Trophoblast cell (in vitro differentiated cells and primary cell): ENCODE measurements at regions not wholly inside any gene's neighbourhood (a gene's known extent, or its start where the extent isn't known, plus 50 kb on each side); places are given as distances from the start of the nearest gene placed in this dataset.

Experiments
- DNase-seq, 2 donors: peaks; one replicate each; pipeline ENCODE4 v3.0.0-alpha.2; 2016
- H2AFZ ChIP-seq: 2 replicates; pipeline ENCODE4 v1.6.1; 2013; ENCODE audit warnings: low read length, moderate library complexity, mild to moderate bottlenecking; ENCODE audit not compliant: insufficient read depth, poor library complexity
- H2AK5ac ChIP-seq: 2 replicates; pipeline ENCODE4 v1.6.1; 2013; ENCODE audit warnings: mild to moderate bottlenecking, low read length
- H2BK120ac ChIP-seq: 2 replicates; pipeline ENCODE4 v1.6.1; 2013; ENCODE audit warnings: low read length, mild to moderate bottlenecking, moderate library complexity; ENCODE audit not compliant: insufficient read depth, poor library complexity
- H2BK12ac ChIP-seq: 2 replicates; pipeline ENCODE4 v1.6.1; 2013; ENCODE audit warnings: mild to moderate bottlenecking, low read length, moderate library complexity
- H2BK5ac ChIP-seq: 2 replicates; pipeline ENCODE4 v1.6.1; 2013; ENCODE audit warnings: low read length, low read depth, moderate library complexity, mild to moderate bottlenecking; ENCODE audit not compliant: poor library complexity
- H3K14ac ChIP-seq: 2 replicates; pipeline ENCODE4 v1.6.1; 2013; ENCODE audit warnings: mild to moderate bottlenecking, low read length
- H3K18ac ChIP-seq: 2 replicates; pipeline ENCODE4 v1.6.1; 2013; ENCODE audit warnings: mild to moderate bottlenecking, low read length
- H3K23ac ChIP-seq: 2 replicates; pipeline ENCODE4 v1.6.1; 2013; ENCODE audit warnings: low read length
- H3K27ac ChIP-seq: 2 replicates; pipeline ENCODE4 v1.5.1; 2013; ENCODE audit warnings: low read depth, mild to moderate bottlenecking, inconsistent platforms, low read length, moderate library complexity
- H3K27me3 ChIP-seq: 2 replicates; pipeline ENCODE4 v1.6.1; 2013; ENCODE audit warnings: inconsistent platforms, mild to moderate bottlenecking, low read length, moderate library complexity; ENCODE audit not compliant: insufficient read depth
- H3K36me3 ChIP-seq, 2 experiments: 1 replicate in 1 of 2; 2 replicates in 1 of 2; pipeline ENCODE4 v1.6.1; 2013; ENCODE audit warnings: low read length in 2 of 2, mild to moderate bottlenecking in 2 of 2, moderate library complexity in 1 of 2; ENCODE audit not compliant: insufficient read depth in 2 of 2, control insufficient read depth in 1 of 2
- H3K4ac ChIP-seq: 2 replicates; pipeline ENCODE4 v1.6.1; 2013; ENCODE audit warnings: low read depth, mild to moderate bottlenecking, low read length, moderate library complexity
- H3K4me1 ChIP-seq, 2 experiments: 1 replicate in 1 of 2; 2 replicates in 1 of 2; pipeline ENCODE4 v1.6.1; 2013; ENCODE audit warnings: low read length in 2 of 2, mild to moderate bottlenecking in 2 of 2, moderate library complexity in 1 of 2; ENCODE audit not compliant: insufficient read depth in 2 of 2, control insufficient read depth in 1 of 2
- H3K4me2 ChIP-seq: 2 replicates; pipeline ENCODE4 v1.6.1; 2013; ENCODE audit warnings: inconsistent platforms, mild to moderate bottlenecking, low read length, moderate library complexity
- H3K4me3 ChIP-seq: 2 replicates; pipeline ENCODE4 v1.5.1; 2013; ENCODE audit warnings: mild to moderate bottlenecking, low read depth, low read length, inconsistent platforms
- H3K79me1 ChIP-seq: one replicate; pipeline ENCODE4 v1.6.1; 2013; ENCODE audit warnings: low read length
- H3K79me2 ChIP-seq: 2 replicates; pipeline ENCODE4 v1.6.1; 2013; ENCODE audit warnings: low read length, mild to moderate bottlenecking; ENCODE audit not compliant: control insufficient read depth, insufficient read depth, poor library complexity
- H3K9ac ChIP-seq: 2 replicates; pipeline ENCODE4 v1.6.1; 2013; ENCODE audit warnings: mild to moderate bottlenecking, low read length
- H3K9me3 ChIP-seq: 2 replicates; pipeline ENCODE4 v1.6.1; 2013; ENCODE audit warnings: low read depth, mild to moderate bottlenecking, control low read depth, inconsistent platforms, low read length; ENCODE audit not compliant: insufficient read depth
- H4K12ac ChIP-seq: 2 replicates; pipeline ENCODE4 v1.6.1; 2013; ENCODE audit warnings: low read depth, mild to moderate bottlenecking, low read length, moderate library complexity
- H4K8ac ChIP-seq: 2 replicates; pipeline ENCODE4 v1.6.1; 2013; ENCODE audit warnings: low read depth, mild to moderate bottlenecking, low read length, moderate library complexity
- H4K91ac ChIP-seq: one replicate; pipeline ENCODE4 v1.6.1; 2013; ENCODE audit warnings: low read depth, mild to moderate bottlenecking, low read length, moderate library complexity
- WGBS: extraction: QIAGEN DNeasy Blood & Tissue Kit; methylation state at CpG from one replicate; pipeline ENCODE4 v1.1.7; 2013; ENCODE audit warnings: missing lambda C conversion rate; ENCODE audit not compliant: insufficient read length, insufficient coverage; ENCODE audit errors: extremely low coverage; 5-methylcytosine and 5-hydroxymethylcytosine counted together

- Histone ChIP-seq H3K4me3 (no peak overlapping the region), H3K4ac (no peak overlapping the region), H3K36me3 (no peaks in the 10 kb centered on the region), H3K23ac (no peak overlapping the region), H2AFZ (no peak overlapping the region), H3K27me3 (no peaks in the 10 kb centered on the region), H3K79me1 (no peaks in the 10 kb centered on the region), H4K8ac (no peak overlapping the region), H3K14ac (no peak overlapping the region), H3K4me2 (no peak overlapping the region), H4K91ac (no peak overlapping the region), H3K9me3 (peaks cover 4% of the 10 kb centered on the region), H2BK5ac (no peak overlapping the region), H2BK12ac (no peak overlapping the region), H2BK120ac (no peak overlapping the region), H3K18ac (no peak overlapping the region), H3K9ac (no peak overlapping the region), H3K27ac (no peak overlapping the region), H4K12ac (no peak overlapping the region), H2AK5ac (no peak overlapping the region), H3K4me1 (peaks cover 0 to 2% of the 10 kb centered on the region in 2 experiments), H3K79me2 (no peaks in the 10 kb centered on the region)
- no peak for DNase-seq
- WGBS: no CpG with 5 or more reads among the region's 7 CpGs
Measured at GRCh38 chr10:3514691-3515090, 270.3 kb downstream of the KLF6 start.

DNA sequence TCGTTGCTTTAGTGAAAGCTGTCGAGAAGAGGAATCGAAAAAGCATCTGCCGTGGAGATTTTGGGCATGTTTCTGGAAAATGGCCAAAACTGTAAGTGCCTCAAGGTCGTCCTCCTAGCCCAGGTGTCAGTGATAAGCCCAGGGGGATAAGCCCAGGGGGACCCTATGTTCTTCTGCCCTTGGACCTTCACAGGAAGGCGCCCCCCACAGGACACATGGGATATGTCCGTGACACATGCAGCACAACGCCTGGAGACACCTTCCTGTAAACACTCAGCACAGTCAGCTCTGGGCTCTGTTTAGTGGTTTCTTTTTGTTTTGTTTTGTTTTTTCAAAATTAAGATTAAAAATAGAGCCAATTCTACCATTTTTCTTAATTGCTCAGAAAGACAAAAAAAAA, 272.7 kb downstream of the KLF6 start:
- no peak overlapping the region for H2AK5ac ChIP-seq
- H2AFZ ChIP-seq: no peak overlapping the region
- no peaks in the 10 kb centered on the region for H3K79me1 ChIP-seq
- DNase-seq: no peak
- H3K4me2 ChIP-seq: no peak overlapping the region
- no peak overlapping the region for H2BK120ac ChIP-seq
- H3K79me2 ChIP-seq: no peaks in the 10 kb centered on the region
- H3K27me3 ChIP-seq: no peaks in the 10 kb centered on the region
- no CpG with 5 or more reads among the region's 8 CpGs for WGBS
- peaks cover 0 to 2% of the 10 kb centered on the region in 2 experiments for H3K4me1 ChIP-seq
- H3K23ac ChIP-seq: no peak overlapping the region
- no peak overlapping the region for H3K4me3 ChIP-seq
- no peaks in the 10 kb centered on the region for H3K36me3 ChIP-seq
- no peak overlapping the region for H3K27ac ChIP-seq
- H2BK5ac ChIP-seq: no peak overlapping the region
- H4K12ac ChIP-seq: no peak overlapping the region
- H4K8ac ChIP-seq: no peak overlapping the region
- no peak overlapping the region for H3K4ac ChIP-seq
- peaks cover 3% of the 10 kb centered on the region for H3K9me3 ChIP-seq
- no peak overlapping the region for H2BK12ac ChIP-seq
- H3K9ac ChIP-seq: no peak overlapping the region
- no peak overlapping the region for H3K14ac ChIP-seq
- no peak overlapping the region for H3K18ac ChIP-seq
- H4K91ac ChIP-seq: no peak overlapping the region

DNA sequence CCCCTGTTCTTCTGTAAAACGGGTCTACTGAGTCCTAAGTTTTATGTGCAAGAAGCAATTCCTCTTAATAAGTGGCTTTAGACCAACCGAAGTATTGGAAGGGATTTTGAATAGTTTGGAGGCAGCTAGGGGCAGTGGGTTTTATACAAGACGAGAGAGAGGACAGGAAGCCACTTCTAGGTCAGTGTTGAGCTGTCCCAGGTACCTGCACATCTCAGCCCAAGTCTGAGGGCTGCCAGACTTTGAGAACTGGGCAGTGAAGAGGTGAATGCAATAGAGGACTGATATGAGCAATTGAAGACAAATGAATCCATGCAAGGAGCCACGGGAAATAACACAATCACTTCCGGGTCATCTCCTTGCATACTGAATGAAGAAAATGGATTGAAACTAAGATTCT, 273.5 kb downstream of the KLF6 start:
- Histone ChIP-seq H2AFZ (no peak overlapping the region), H3K14ac (no peak overlapping the region), H3K18ac (no peak overlapping the region), H3K9me3 (no peaks in the 10 kb centered on the region), H2BK120ac (no peak overlapping the region), H2BK5ac (no peak overlapping the region), H4K91ac (no peak overlapping the region), H2BK12ac (no peak overlapping the region), H3K4ac (no peak overlapping the region), H3K79me2 (no peaks in the 10 kb centered on the region), H3K9ac (no peak overlapping the region), H3K36me3 (no peaks in the 10 kb centered on the region), H3K23ac (no peak overlapping the region), H3K4me1 (peaks cover 0 to 2% of the 10 kb centered on the region in 2 experiments), H3K27me3 (no peaks in the 10 kb centered on the region), H2AK5ac (no peak overlapping the region), H4K8ac (no peak overlapping the region), H3K4me2 (no peak overlapping the region), H3K27ac (no peak overlapping the region), H3K4me3 (no peak overlapping the region), H3K79me1 (no peaks in the 10 kb centered on the region), H4K12ac (no peak overlapping the region)
- no CpG with 5 or more reads among the region's 5 CpGs for WGBS
- no peak for DNase-seq

DNA sequence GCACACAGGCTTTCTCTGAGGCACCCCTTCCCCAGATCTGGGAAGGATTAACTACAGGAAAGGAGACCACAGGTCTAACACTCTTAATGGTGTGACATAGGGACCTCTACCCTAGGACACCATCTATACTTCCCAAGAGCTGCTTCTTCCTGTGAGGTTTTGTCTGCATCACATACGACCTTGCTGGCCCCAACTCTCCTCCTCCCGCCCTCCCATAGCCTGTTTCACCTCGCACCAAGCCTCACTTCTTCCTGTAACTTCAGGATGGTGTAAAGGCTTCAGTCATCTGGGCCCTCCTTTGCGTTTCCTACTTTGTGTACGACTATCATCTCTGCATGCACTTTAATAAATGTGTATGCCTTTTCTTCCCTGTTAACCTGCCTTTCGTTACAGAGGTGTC, 274.3 kb downstream of the KLF6 start:
- Histone ChIP-seq H3K27me3 (no peaks in the 10 kb centered on the region), H3K79me2 (no peaks in the 10 kb centered on the region), H3K18ac (no peak overlapping the region), H3K9ac (no peak overlapping the region), H2AK5ac (no peak overlapping the region), H3K4me2 (no peak overlapping the region), H2AFZ (no peak overlapping the region), H3K27ac (no peak overlapping the region), H4K8ac (no peak overlapping the region), H4K91ac (no peak overlapping the region), H3K79me1 (no peaks in the 10 kb centered on the region), H3K14ac (no peak overlapping the region), H2BK5ac (no peak overlapping the region), H4K12ac (no peak overlapping the region), H3K4ac (no peak overlapping the region), H2BK120ac (no peak overlapping the region), H2BK12ac (no peak overlapping the region), H3K4me1 (no peaks in the 10 kb centered on the region), H3K9me3 (no peaks in the 10 kb centered on the region), H3K36me3 (no peaks in the 10 kb centered on the region), H3K23ac (no peak overlapping the region), H3K4me3 (no peak overlapping the region)
- WGBS: no CpG with 5 or more reads among the region's 6 CpGs
- DNase-seq: no peak
